Keratinocyte (primary cell): ENCODE measurements at regions not wholly inside any gene's neighbourhood (a gene's known extent, or its start where the extent isn't known, plus 50 kb on each side); places are given as distances from the start of the nearest gene placed in this dataset.

Experiments
- DNase-seq: peaks from one replicate; pipeline ENCODE4 v3.0.0-alpha.2; 2011; ENCODE audit warnings: low read depth, missing footprints, low spot score
- FAIRE-seq: peaks from 2 replicates; lab custom pipeline; 2011; peaks lifted over from hg19 to GRCh38; lab: Jason Lieb, UNC
- H2AFZ ChIP-seq: 2 replicates; pipeline ENCODE4 v1.6.0; 2012; ENCODE audit warnings: low read length, control low read depth, inconsistent platforms; ENCODE audit not compliant: control insufficient read depth
- H3K27ac ChIP-seq: 2 replicates; pipeline ENCODE4 v1.5.1; 2011; ENCODE audit warnings: low read length; ENCODE audit not compliant: control insufficient read depth, insufficient read depth
- H3K27me3 ChIP-seq: 3 replicates; pipeline ENCODE4 v1.6.0; 2011; ENCODE audit warnings: low read length; ENCODE audit not compliant: control insufficient read depth, insufficient read depth; ENCODE audit errors: extremely low read depth
- H3K36me3 ChIP-seq, 2 experiments: 2 replicates in 1 of 2; 3 replicates in 1 of 2; pipeline ENCODE4 v1.5.1; 2011; ENCODE audit warnings: low read length in 2 of 2, mild to moderate bottlenecking in 1 of 2; ENCODE audit not compliant: control insufficient read depth in 2 of 2, insufficient read depth in 2 of 2; ENCODE audit errors: extremely low read depth in 1 of 2
- H3K4me1 ChIP-seq: 3 replicates; pipeline ENCODE4 v1.5.1; 2011; ENCODE audit warnings: low read length; ENCODE audit not compliant: control insufficient read depth, insufficient read depth; ENCODE audit errors: extremely low read depth
- H3K4me2 ChIP-seq: 3 replicates; pipeline ENCODE4 v1.6.0; 2011; ENCODE audit warnings: low read depth, low read length; ENCODE audit not compliant: control insufficient read depth, insufficient read depth; ENCODE audit errors: extremely low read depth
- H3K4me3 ChIP-seq, 3 experiments: fragments of 200-600 bp in 1 of 3; sonication (generic) in 1 of 3; 2 replicates in 2 of 3; 3 replicates in 1 of 3; pipeline ENCODE4 v1.5.1; 2011 to 2016; ENCODE audit warnings: low read length in 3 of 3, mild to moderate bottlenecking in 3 of 3, control low read depth in 2 of 3, inconsistent platforms in 1 of 3, low read depth in 1 of 3, mixed read lengths in 1 of 3, mixed run types in 1 of 3, moderate library complexity in 1 of 3; ENCODE audit not compliant: control insufficient read depth in 2 of 3, insufficient read depth in 2 of 3; ENCODE audit errors: extremely low read depth in 1 of 3
- H3K79me2 ChIP-seq: 2 replicates; pipeline ENCODE4 v1.6.0; 2012; ENCODE audit warnings: low read length; ENCODE audit not compliant: control insufficient read depth, insufficient read depth
- H3K9ac ChIP-seq: 3 replicates; pipeline ENCODE4 v1.6.0; 2011; ENCODE audit warnings: low read length; ENCODE audit not compliant: control insufficient read depth, insufficient read depth; ENCODE audit errors: extremely low read depth
- H3K9me1 ChIP-seq: 3 replicates; pipeline ENCODE4 v1.6.0; 2011; ENCODE audit warnings: low read length; ENCODE audit not compliant: control insufficient read depth, insufficient read depth; ENCODE audit errors: extremely low read depth
- H3K9me3 ChIP-seq: 2 replicates; pipeline ENCODE4 v1.5.1; 2012; ENCODE audit warnings: low read depth, low read length; ENCODE audit not compliant: control insufficient read depth
- H4K20me1 ChIP-seq: 3 replicates; pipeline ENCODE4 v1.6.0; 2011; ENCODE audit warnings: low read length; ENCODE audit not compliant: control insufficient read depth, insufficient read depth; ENCODE audit errors: extremely low read depth
- EZH2 ChIP-seq: IDR thresholded peaks from one replicate; pipeline ENCODE4 v1.6.1; 2012; ENCODE audit warnings: inconsistent platforms, mild to moderate bottlenecking, low read length, moderate library complexity
- dilution Hi-C: fragments of 300-500 bp; cut with MboI; formaldehyde crosslinking; loops from one replicate; pipeline ENCODE4 v1.7.0; 2020; ENCODE audit warnings: low sequenced_read_pairs; ENCODE audit not compliant: extremely low pct_ligation_motif_present
- TF ChIP-seq, protein P1 (sequence below), 3 experiments: IDR thresholded peaks in 1 of 3; conservative IDR thresholded peaks in 1 of 3; optimal IDR thresholded peaks in 1 of 3; 2 replicates in 2 of 3; 3 replicates in 1 of 3; pipeline versions ENCODE3 to v1.5.1; 2011; ENCODE audit warnings: low read length in 3 of 3, mild to moderate bottlenecking in 3 of 3, moderate library complexity in 2 of 3, control low read depth in 1 of 3, inconsistent platforms in 1 of 3; ENCODE audit not compliant: insufficient read depth in 2 of 3; ENCODE audit errors: extremely low read depth in 1 of 3

GRCh38 chr2:22801970-22802369 lies 583.0 kb upstream of the KLHL29 start:
- dilution Hi-C loops, result no loop called here
- no peaks in the 10 kb centered on the region for H3K9me3 ChIP-seq
- no peak overlapping the region for H3K4me2 ChIP-seq
- no peak overlapping the region for H3K27ac ChIP-seq
- H3K79me2 ChIP-seq, result no peaks in the 10 kb centered on the region
- no peaks in the 10 kb centered on the region for H4K20me1 ChIP-seq
- H3K4me3 ChIP-seq, result no peak overlapping the region
- no peaks in the 10 kb centered on the region for H3K36me3 ChIP-seq
- H3K27me3 ChIP-seq, result no peaks in the 10 kb centered on the region
- no peaks in the 10 kb centered on the region for H3K9me1 ChIP-seq
- DNase-seq, result no peak
- H3K9ac ChIP-seq, result no peak overlapping the region
- no peak overlapping the region for H2AFZ ChIP-seq
- H3K4me1 ChIP-seq, result no peaks in the 10 kb centered on the region
- no peak for FAIRE-seq
- TF ChIP-seq, protein P1, sequence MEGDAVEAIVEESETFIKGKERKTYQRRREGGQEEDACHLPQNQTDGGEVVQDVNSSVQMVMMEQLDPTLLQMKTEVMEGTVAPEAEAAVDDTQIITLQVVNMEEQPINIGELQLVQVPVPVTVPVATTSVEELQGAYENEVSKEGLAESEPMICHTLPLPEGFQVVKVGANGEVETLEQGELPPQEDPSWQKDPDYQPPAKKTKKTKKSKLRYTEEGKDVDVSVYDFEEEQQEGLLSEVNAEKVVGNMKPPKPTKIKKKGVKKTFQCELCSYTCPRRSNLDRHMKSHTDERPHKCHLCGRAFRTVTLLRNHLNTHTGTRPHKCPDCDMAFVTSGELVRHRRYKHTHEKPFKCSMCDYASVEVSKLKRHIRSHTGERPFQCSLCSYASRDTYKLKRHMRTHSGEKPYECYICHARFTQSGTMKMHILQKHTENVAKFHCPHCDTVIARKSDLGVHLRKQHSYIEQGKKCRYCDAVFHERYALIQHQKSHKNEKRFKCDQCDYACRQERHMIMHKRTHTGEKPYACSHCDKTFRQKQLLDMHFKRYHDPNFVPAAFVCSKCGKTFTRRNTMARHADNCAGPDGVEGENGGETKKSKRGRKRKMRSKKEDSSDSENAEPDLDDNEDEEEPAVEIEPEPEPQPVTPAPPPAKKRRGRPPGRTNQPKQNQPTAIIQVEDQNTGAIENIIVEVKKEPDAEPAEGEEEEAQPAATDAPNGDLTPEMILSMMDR (optimal IDR thresholded peaks at IDR 0.05 in 1 of 3, IDR thresholded peaks at IDR 0.05 in 1 of 3, conservative IDR thresholded peaks at IDR 0.05 in 1 of 3; ENCODE audit: extremely low read depth in 1 of 3, insufficient read depth in 2 of 3, low read length in 3 of 3), result no peak
- TF ChIP-seq EZH2, result no peak

- DNase-seq, result peak; percentile 1
- no peak overlapping the region for H3K27ac ChIP-seq
- TF ChIP-seq, protein P1 (optimal IDR thresholded peaks at IDR 0.05 in 1 of 3, IDR thresholded peaks at IDR 0.05 in 1 of 3, conservative IDR thresholded peaks at IDR 0.05 in 1 of 3; ENCODE audit: extremely low read depth in 1 of 3, insufficient read depth in 2 of 3, low read length in 3 of 3), result no peak
- no peak for TF ChIP-seq EZH2
- no peaks in the 10 kb centered on the region for H3K36me3 ChIP-seq
- no peaks in the 10 kb centered on the region for H3K9me3 ChIP-seq
- H3K79me2 ChIP-seq, result no peaks in the 10 kb centered on the region
- no peak overlapping the region for H3K9ac ChIP-seq
- H4K20me1 ChIP-seq, result no peaks in the 10 kb centered on the region
- H3K27me3 ChIP-seq, result no peaks in the 10 kb centered on the region
- H3K4me2 ChIP-seq, result no peak overlapping the region
- no peak overlapping the region for H3K4me3 ChIP-seq
- no peak for FAIRE-seq
- H3K9me1 ChIP-seq, result no peaks in the 10 kb centered on the region
- H3K4me1 ChIP-seq, result no peaks in the 10 kb centered on the region
- no peak overlapping the region for H2AFZ ChIP-seq
- dilution Hi-C loops, result no loop called here
Observed at GRCh38 chr2:22807872-22808271, 577.1 kb upstream of the KLHL29 start.
